Activated B cell treated with CpG ODN at 0.5 μM for 24 hours (primary cell): ENCODE measurements at regions not wholly inside any gene's neighbourhood (a gene's known extent, or its start where the extent isn't known, plus 50 kb on each side); places are given as distances from the start of the nearest gene placed in this dataset.
"Not testable (repeated sequence)": the region's sequence is repeated elsewhere in the genome, so short reads cannot be mapped to it uniquely, and the experiment has no call there.

ENCODE experiments used
- ATAC-seq: fragments of 200-7000 bp; cut with Tn5 transposase; one replicate; pipeline ENCODE4 v1.10.0; 2021; ENCODE audit warnings: low read depth, mild to moderate bottlenecking, moderate library complexity
- CTCF ChIA-PET: fragments of 350-600 bp; sonication (Branson Sonifier 250); formaldehyde crosslinking; loops from one replicate; lab custom pipeline; 2021; ENCODE audit warnings: antibody characterized with exemption; lab: Charles Lee
- POLR2A ChIA-PET: fragments of 350-600 bp; sonication (Branson Sonifier 250); formaldehyde crosslinking; loops from one replicate; lab custom pipeline; 2021; ENCODE audit warnings: antibody characterized with exemption; lab: Charles Lee
- DNase-seq: peaks from one replicate; pipeline ENCODE4 v3.0.0; 2022
- H3K27ac Mint-ChIP-seq: one replicate; pipeline ENCODE4 v1.8.0; 2020; ENCODE audit warnings: mixed read lengths
- H3K27me3 Mint-ChIP-seq: one replicate; pipeline ENCODE4 v1.8.0; 2021; ENCODE audit warnings: mixed read lengths
- H3K36me3 Mint-ChIP-seq: one replicate; pipeline ENCODE4 v1.8.0; 2021; ENCODE audit warnings: low read depth, mixed read lengths
- H3K4me1 Mint-ChIP-seq: one replicate; pipeline ENCODE4 v1.8.0; 2021; ENCODE audit warnings: mixed read lengths
- H3K4me3 Mint-ChIP-seq: one replicate; pipeline ENCODE4 v1.8.0; 2020; ENCODE audit warnings: mild to moderate bottlenecking, mixed read lengths
- H3K9me3 Mint-ChIP-seq: one replicate; pipeline ENCODE4 v1.8.0; 2020; ENCODE audit warnings: mixed read lengths
- CTCF ChIP-seq: fragments of 200-600 bp; IDR thresholded peaks from one replicate; pipeline ENCODE4 v1.8.0; 2022; ENCODE audit warnings: antibody characterized with exemption, mild to moderate bottlenecking
- intact Hi-C: fragments of 100-400 bp; cut with micrococcal nuclease; formaldehyde crosslinking; loops from one replicate; pipeline ENCODE4 v1.15.1; 2024

- CTCF ChIA-PET: no interaction called here
- POLR2A ChIA-PET: no interaction called here
- DNase-seq (no peak), ATAC-seq (no peak)
- H3K4me3 Mint-ChIP-seq: no peak overlapping the region
- no peak for TF ChIP-seq CTCF
- H3K36me3 Mint-ChIP-seq: no peaks in the 10 kb centered on the region
- H3K9me3 Mint-ChIP-seq: no peaks in the 10 kb centered on the region
- intact Hi-C loops: no loop called here
- H3K4me1 Mint-ChIP-seq: no peaks in the 10 kb centered on the region
- peaks cover 5% of the 10 kb centered on the region for H3K27me3 Mint-ChIP-seq
- H3K27ac Mint-ChIP-seq: no peak overlapping the region
Observed at GRCh38 chr1:208347191-208347590, 103.0 kb upstream of the PLXNA2 start.

- no peak for ATAC-seq
- no peaks in the 10 kb centered on the region for H3K4me1 Mint-ChIP-seq
- peaks cover 3% of the 10 kb centered on the region for H3K27me3 Mint-ChIP-seq
- peaks cover 6% of the 10 kb centered on the region for H3K9me3 Mint-ChIP-seq
- POLR2A ChIA-PET: no interaction called here
- H3K4me3 Mint-ChIP-seq: no peak overlapping the region
- no peaks in the 10 kb centered on the region for H3K36me3 Mint-ChIP-seq
- no peak for TF ChIP-seq CTCF
- no peak for DNase-seq
- H3K27ac Mint-ChIP-seq: no peak overlapping the region
- CTCF ChIA-PET: no interaction called here
- intact Hi-C loops: no loop called here
Observed at GRCh38 chr1:208349694-208350330, 105.6 kb upstream of the PLXNA2 start.

GRCh38 chr1:208350815-208351214 lies 106.6 kb upstream of the PLXNA2 start:
- Mint-ChIP-seq H3K9me3 (peaks cover 6% of the 10 kb centered on the region), H3K27ac (no peak overlapping the region), H3K4me3 (no peak overlapping the region), H3K36me3 (no peaks in the 10 kb centered on the region), H3K4me1 (no peaks in the 10 kb centered on the region), H3K27me3 (peaks cover 2% of the 10 kb centered on the region)
- intact Hi-C loops: no loop called here
- POLR2A ChIA-PET: no interaction called here
- TF ChIP-seq CTCF: no peak
- ATAC-seq (no peak), DNase-seq (no peak)
- CTCF ChIA-PET: no interaction called here

- ChIA-PET POLR2A (no interaction called here), CTCF (no interaction called here)
- DNase-seq: no peak
- Mint-ChIP-seq H3K27ac (no peak overlapping the region), H3K36me3 (no peaks in the 10 kb centered on the region), H3K9me3 (peaks cover 6% of the 10 kb centered on the region), H3K4me3 (no peak overlapping the region), H3K4me1 (no peaks in the 10 kb centered on the region), H3K27me3 (no peaks in the 10 kb centered on the region)
- TF ChIP-seq CTCF: no peak
- intact Hi-C loops: no loop called here
- ATAC-seq: no peak
Observed at GRCh38 chr1:208351838-208352237, 107.7 kb upstream of the PLXNA2 start.

- H3K36me3 Mint-ChIP-seq, POLR2A ChIA-PET, H3K27me3 Mint-ChIP-seq, H3K4me1 Mint-ChIP-seq, H3K4me3 Mint-ChIP-seq, DNase-seq, H3K9me3 Mint-ChIP-seq, ATAC-seq, CTCF ChIA-PET, H3K27ac Mint-ChIP-seq, intact Hi-C loops: not testable (repeated sequence)
Observed at GRCh38 chr1:208353797-208354196, 109.6 kb upstream of the PLXNA2 start.
